ENCODE measurements at regions not wholly inside any gene's neighbourhood (a gene's known extent, or its start where the extent isn't known, plus 50 kb on each side); places are given as distances from the start of the nearest gene placed in this dataset.

DNA sequence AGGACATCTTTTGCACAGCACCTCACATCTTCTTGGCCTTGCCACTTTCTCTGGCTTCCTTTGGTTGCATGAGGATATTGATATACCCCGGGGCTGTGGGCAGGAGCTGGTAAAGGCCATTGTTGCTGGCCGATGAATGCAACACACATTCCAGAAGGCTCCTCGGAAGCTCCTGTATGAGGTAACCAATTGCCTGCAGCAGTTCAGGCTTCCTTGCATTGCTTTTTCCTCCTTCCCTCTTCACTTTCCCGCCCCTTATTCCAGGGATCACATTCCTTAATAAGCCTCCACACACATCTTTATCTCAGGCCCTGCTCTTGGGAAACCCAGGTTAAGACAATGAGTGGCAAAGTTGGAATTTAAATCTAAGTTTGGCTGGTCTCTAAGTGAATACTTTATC, 505.4 kb upstream of the CLINT1 start:
- TF ChIP-seq, protein P1, sequence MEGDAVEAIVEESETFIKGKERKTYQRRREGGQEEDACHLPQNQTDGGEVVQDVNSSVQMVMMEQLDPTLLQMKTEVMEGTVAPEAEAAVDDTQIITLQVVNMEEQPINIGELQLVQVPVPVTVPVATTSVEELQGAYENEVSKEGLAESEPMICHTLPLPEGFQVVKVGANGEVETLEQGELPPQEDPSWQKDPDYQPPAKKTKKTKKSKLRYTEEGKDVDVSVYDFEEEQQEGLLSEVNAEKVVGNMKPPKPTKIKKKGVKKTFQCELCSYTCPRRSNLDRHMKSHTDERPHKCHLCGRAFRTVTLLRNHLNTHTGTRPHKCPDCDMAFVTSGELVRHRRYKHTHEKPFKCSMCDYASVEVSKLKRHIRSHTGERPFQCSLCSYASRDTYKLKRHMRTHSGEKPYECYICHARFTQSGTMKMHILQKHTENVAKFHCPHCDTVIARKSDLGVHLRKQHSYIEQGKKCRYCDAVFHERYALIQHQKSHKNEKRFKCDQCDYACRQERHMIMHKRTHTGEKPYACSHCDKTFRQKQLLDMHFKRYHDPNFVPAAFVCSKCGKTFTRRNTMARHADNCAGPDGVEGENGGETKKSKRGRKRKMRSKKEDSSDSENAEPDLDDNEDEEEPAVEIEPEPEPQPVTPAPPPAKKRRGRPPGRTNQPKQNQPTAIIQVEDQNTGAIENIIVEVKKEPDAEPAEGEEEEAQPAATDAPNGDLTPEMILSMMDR (IDR thresholded peaks at IDR 0.05; ENCODE audit: borderline replicate concordance, insufficient read depth, low read depth, low read length): no peak
- no peak overlapping the region for H3K4me3 ChIP-seq (ENCODE audit: low read depth, low read length)

DNA sequence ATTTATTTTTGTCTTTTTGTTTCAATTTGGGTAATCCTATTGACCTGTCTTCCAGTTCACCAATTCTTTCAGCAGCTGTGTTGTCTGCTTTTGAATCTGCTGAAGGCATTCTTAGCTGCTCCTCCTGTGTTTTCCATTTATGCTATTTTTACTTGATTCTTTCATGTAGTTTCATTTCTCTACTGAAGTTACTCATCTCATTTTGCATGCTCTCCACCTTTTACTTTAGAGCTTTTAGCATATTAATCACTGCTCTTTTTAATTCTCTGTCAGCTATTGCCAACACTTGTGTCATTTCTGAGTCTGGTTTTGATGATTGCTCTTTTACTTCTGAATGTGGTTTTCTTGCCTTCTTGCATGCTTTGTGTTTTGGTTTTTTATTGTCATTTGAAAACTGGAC, 496.0 kb upstream of the CLINT1 start:
- TF ChIP-seq, protein P1 (IDR thresholded peaks at IDR 0.05; ENCODE audit: borderline replicate concordance, insufficient read depth, low read depth, low read length): no peak
- no peak overlapping the region for H3K4me3 ChIP-seq (ENCODE audit: low read depth, low read length)

DNA sequence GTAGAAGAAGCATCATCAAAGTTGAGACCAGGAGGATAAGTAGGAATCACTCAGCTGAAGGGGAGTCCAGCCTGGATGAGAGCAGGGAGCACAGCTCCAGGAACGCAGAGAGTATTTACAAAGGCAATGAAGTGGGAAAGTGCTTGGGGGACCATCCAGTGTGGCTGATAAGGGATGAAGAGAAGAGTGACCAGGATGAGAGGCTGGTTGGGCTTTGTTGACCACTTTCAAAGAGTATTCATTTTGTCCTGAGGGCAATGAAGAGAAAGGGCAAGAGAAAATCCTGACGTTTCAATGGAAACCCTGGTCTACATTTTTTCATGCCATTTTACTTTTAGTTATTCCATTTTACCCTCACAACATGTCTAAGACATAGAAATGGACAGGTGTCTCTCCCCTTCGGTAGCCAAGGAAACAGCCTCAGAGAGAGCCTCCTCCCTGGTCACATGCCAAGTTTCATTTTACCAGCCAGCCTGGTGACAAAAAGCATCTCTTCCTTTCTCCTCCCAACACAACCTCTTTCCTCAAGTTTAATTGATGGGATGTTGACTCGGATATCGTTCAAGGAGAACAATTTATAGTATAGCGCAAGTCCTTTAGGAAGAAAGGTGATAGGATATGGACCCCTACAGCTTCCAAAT, 492.7 kb upstream of the CLINT1 start:
- TF ChIP-seq, protein P1 (IDR thresholded peaks at IDR 0.05; ENCODE audit: borderline replicate concordance, insufficient read depth, low read depth, low read length): no peak
- H3K4me3 ChIP-seq (ENCODE audit: low read depth, low read length): no peak overlapping the region

DNA sequence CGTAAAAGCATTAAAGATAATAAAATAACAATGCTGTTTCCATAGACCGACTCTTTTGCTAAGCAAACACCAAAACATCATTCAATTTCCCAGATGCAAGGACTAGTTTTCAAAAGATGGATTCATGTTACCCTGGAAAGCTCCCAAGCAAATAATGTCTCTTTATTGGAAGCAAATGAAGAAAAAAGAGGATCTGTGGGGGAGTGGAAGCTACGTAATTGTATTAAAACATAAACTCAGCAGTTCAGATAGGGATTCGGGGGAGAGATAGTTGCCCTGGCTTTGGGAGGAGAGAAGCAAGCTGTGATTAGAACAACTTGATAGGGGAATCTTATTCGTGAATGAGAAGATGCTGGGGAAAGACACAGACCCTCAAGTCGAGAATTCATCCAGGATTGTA, 491.0 kb upstream of the CLINT1 start:
- no peak overlapping the region for H3K4me3 ChIP-seq (ENCODE audit: low read depth, low read length)
- TF ChIP-seq, protein P1 (IDR thresholded peaks at IDR 0.05; ENCODE audit: borderline replicate concordance, insufficient read depth, low read depth, low read length): no peak

DNA sequence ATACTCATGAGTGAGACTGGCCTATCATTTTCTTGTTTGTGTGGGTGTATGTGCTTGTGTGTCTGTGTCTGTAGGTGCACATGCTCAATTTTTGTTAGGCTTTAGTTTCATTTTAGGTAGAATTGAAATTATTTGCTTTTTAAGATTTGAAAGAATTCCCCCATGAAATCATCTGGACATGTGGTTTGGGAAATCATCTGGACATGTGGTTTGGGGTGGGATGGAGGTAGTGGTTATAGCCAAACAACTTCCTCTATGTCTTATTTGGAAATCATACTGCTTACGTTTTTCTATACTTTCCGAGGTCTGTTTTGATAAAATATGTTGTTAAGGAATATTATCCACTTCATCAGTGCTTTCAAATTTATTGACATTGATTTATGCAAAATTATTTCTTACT, 485.4 kb upstream of the CLINT1 start:
- TF ChIP-seq, protein P1 (IDR thresholded peaks at IDR 0.05; ENCODE audit: borderline replicate concordance, insufficient read depth, low read depth, low read length): no peak

DNA sequence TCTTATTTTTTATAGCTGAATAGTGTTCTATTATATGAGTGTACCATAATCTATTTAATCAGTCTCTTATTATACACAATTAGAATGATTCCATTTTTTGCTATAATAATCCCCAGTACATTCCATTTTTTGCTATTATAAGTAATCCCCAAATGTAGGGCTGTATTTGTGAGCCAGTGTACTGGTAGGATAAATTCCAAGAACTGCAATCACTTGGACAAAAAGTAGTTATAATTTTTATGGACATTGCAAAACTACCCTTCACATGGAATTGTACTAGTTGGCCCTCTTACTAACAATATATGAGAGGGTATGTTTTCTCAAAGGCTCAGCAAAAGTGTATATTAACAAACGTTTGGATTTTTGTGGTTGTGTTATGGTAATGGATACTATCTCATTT, 481.7 kb upstream of the CLINT1 start:
- H3K4me3 ChIP-seq (ENCODE audit: low read depth, low read length): no peak overlapping the region
- TF ChIP-seq, protein P1 (IDR thresholded peaks at IDR 0.05; ENCODE audit: borderline replicate concordance, insufficient read depth, low read depth, low read length): no peak

More for the DNA sequence above, 485.4 kb upstream of the CLINT1 start:
- no peak overlapping the region for H3K4me3 ChIP-seq (ENCODE audit: low read depth, low read length)

DNA sequence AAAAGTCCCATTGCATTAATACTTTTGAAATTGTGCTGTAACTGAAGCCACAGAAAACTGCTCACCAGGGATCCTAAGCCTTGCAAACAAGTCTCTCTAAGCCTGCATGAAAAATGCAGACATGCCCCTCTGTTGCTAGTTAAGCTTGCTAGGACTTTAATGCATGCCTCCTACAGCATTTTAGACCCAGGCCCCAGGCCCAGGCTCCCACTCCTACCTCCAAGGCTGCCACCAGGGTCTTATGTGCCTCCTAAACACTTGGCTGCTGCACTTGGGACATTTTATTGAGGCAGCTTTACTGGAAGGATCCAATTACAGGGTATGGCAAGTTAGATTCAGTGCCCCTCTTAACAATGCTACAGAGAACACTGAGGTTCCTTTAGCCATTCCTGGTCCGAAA, 467.3 kb upstream of the CLINT1 start:
- no peak overlapping the region for H3K4me3 ChIP-seq (ENCODE audit: low read depth, low read length)
- TF ChIP-seq, protein P1 (IDR thresholded peaks at IDR 0.05; ENCODE audit: borderline replicate concordance, insufficient read depth, low read depth, low read length): no peak
